ENCODE measurements at regions not wholly inside any gene's neighbourhood (a gene's known extent, or its start where the extent isn't known, plus 50 kb on each side); places are given as distances from the start of the nearest gene placed in this dataset.
"Not testable (repeated sequence)": the region's sequence is repeated elsewhere in the genome, so short reads cannot be mapped to it uniquely, and the experiment has no call there.

DNA sequence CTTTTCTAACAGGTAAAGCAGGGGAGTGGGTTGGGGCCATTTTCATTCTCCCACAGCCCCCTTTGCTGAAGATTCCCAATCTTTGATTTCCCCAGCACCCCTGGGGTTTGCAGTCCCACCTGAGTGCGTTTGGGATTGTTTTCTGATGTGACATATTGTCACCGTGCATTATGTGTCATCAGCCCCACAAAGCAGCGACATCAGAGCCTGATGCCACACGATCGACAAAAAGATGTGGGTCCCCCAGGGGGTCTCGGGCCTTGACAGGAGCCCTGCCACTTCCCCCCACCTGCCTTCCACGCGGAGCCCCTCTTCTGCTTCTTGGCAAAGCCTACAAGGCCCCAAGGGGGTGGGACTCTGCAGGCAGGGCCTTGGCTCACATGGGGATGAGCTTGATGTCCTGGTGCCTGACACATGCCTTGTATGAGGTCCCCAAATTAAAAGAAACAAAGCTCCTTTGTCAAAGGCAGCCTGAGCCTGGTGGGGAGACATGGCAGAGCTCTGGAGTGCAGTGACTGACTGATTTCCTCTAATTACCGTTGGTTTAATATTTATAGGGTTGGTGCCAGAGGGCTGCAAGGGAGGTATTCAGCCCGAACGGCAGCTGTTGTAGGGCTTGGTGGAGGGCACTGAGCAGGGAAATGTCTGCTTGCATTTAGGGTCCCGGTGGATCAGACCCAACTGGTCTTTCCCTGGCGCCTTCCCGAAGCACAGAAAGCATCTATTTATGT lies 149.2 kb downstream of the MIAT start:
- no peak for DNase-seq (ENCODE audit: low read depth)

DNA sequence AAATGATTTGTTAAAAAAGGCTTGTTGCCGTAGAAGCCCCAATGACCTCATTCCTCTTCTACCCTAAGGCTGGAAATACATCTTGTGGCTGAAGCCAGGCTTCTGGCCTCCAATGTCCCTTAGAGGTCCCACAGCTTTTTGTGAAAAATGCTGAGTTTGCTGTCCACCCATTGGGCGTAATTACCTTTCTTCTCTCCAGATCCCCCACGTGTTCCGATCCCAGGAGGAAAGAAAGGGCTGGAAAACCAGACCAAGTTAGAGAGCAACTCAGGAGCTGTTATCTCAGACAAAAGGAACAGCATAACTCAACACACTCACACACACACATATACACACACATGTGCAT lies 154.2 kb downstream of the MIAT start:
- no peak for DNase-seq (ENCODE audit: low read depth)

- DNase-seq (ENCODE audit: low read depth) = no peak
Observed at GRCh38 chr22:26812731-26813130, 155.3 kb downstream of the MIAT start.

DNA sequence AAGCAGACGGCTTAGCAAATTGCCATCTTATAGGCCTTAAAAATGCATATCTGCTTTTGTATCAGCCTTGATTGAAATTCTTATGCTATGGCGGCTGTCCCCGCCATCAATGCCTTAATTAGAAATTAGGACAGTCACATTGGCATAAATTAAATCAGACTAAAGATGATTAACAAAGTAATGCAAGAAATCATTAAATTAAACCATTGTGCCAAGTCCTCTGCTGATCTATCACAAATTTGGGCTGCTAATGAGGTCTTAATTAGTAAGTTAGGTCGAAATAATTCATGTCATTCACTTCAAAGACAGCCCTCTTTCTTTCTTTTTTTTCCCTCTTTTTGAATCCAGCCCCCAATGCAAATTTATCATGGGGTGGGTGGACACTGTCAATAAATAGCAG lies 159.3 kb downstream of the MIAT start:
- no peak for DNase-seq (ENCODE audit: low read depth)

GRCh38 chr22:26817926-26818325 lies 160.5 kb downstream of the MIAT start:
- DNase-seq (ENCODE audit: low read depth) = no peak

GRCh38 chr22:26821854-26822253 lies 164.5 kb downstream of the MIAT start:
- DNase-seq (ENCODE audit: low read depth) = no peak

DNA sequence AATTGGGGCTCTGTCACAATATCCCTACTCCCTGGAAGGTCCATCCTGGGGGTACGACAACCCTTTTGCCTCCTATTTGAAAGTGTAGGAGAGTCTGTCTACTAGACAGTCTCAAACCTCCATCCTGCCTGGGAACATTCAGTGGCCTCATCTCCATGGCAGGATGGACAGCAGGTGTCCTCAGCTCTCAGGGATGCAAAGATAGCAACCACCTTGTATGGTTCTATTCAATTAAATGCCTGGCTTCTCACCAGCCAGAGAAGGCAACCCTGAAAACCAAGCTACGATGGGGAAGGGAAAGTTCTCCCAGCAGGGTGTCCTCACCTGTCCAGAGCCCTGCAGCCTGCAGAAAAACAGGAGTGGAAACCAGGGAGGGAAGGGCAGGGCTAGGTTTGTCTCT lies 164.9 kb downstream of the MIAT start:
- DNase-seq (ENCODE audit: low read depth) = no peak

DNA sequence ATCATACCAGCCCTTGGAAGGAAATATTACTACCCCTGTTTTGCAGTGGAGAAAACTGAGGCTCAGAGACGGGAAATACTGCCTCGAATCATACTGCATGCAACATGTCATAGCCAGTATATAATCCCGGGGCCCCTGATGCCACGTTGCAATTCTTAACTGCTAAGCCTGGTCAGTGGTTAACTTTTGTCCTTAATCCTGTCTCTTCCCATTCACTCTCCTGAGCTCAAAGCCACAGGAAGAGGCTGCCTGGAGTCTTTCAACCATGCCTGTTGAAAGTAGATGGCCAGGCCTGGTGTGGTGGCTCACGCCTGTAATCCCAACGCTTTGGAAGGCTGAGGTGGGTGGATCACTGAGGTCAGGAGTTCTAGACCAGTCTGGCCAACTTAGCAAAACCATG lies 166.6 kb downstream of the MIAT start:
- DNase-seq (ENCODE audit: low read depth) = no peak

- DNase-seq (ENCODE audit: low read depth) = no peak
Observed at GRCh38 chr22:26825960-26826935, 168.9 kb downstream of the MIAT start.

DNA sequence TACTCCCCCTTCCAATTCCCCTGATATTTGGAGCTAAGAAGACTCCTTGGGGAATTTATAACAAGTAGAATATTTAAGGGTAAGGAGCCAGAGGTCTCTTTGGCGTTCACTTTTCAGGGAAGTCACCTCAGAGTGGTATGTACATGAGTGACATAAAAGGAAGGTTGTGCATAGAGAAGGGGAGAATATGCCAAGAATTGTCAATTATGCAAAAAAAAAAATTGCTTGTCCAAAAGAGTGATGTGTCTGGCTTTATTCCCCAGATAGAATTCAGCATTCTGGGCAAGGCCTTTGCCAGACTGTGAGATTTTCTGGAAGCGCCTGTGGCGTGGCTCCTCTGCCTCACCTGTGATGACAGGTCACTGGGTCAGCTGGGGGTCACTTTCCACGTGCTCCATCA lies 170.2 kb downstream of the MIAT start:
- no peak for DNase-seq (ENCODE audit: low read depth)

- DNase-seq (ENCODE audit: low read depth) = no peak
Observed at GRCh38 chr22:26828311-26828710, 170.9 kb downstream of the MIAT start.

DNA sequence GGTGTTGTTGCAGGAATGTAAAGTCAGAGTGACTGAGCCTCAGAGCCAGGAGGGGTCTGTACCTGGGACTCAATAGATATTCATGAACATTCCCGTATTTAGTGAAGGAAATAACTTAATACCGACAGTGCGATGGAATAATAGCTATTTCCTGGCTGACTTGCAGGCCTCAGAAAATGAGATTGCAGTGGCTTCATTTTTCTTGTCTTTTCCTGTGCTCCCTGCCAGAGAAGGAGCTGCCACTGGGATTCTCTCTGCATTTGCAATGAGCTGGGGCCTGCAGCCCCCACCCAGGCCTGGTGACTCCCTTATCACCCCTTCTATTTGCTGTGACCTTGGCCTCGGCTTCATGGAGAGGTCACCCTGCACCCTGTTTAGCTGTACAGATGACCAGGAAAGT lies 173.4 kb downstream of the MIAT start:
- DNase-seq (ENCODE audit: low read depth) = no peak

- DNase-seq (ENCODE audit: low read depth) = no peak
Observed at GRCh38 chr22:26835023-26835422, 177.6 kb downstream of the MIAT start.

GRCh38 chr22:26835929-26836528 lies 178.6 kb downstream of the MIAT start:
- peak; percentile 28 for DNase-seq (ENCODE audit: low read depth)

GRCh38 chr22:26837784-26838470 lies 180.5 kb downstream of the MIAT start:
- no peak for DNase-seq (ENCODE audit: low read depth)

GRCh38 chr22:26838471-26838825 lies 181.1 kb downstream of the MIAT start:
- no peak for DNase-seq (ENCODE audit: low read depth)

DNA sequence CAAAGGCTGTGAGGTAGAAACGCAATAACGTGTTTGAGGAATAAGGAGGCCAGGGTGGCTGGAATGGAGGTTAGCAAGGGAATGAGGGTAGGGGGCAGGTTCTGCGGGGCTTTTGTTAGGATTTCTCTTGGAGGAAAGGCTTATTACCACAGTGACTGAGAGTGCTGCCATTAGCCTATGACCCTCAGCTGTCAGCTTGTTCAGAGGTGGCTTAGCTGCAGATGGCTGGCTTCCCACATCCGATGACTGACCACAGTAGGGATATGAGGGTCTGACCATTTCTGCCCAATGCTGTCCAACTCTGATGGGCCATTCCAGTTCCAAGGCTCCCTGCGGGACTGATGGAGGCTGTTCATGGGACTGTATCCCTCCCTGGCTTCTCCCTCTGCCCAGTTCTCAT lies 181.8 kb downstream of the MIAT start:
- no peak for DNase-seq (ENCODE audit: low read depth)

DNA sequence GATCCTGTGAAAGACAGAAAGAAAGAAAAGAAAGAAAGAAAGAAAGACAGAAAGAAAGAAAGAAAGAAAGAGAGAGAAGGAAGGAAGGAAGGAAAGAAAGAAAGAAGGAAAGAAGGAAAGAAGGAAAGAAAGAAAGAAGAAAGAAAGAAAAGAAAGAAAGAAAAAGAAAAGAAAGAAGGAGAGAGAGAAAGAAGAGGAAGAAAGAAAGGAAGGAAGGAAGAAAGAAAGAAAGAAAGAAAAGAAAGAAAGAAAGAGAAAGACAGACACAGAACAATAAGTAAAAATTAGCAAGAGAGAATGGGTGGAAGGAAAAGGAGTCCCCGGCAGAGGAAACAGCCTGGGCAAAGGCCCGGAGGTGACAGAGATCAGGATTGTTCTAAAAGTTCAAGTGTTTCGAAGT lies 183.4 kb downstream of the MIAT start:
- DNase-seq (ENCODE audit: low read depth) = not testable (repeated sequence)

DNA sequence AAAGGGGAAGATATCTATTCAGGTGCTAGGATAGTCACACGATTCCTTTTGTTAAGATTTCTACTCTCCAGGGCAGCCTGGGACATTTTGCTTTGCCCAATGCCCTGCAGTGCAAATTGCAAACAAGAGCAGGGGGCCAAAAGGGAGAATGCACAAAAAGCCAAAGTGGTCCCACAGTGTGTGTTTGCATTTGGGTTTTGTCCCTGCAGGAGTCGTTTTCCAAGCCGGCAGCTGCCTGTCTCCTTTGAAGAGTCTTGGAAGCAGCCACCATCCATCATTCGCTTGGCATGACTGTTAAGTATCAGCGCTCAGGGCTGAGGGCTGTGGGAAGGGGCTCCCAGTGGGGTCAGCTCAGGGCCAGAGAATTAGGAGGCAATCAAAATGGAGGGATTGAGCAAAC lies 184.7 kb downstream of the MIAT start:
- no peak for DNase-seq (ENCODE audit: low read depth)

GRCh38 chr22:26845021-26845743 lies 187.8 kb downstream of the MIAT start:
- DNase-seq (ENCODE audit: low read depth) = no peak

DNA sequence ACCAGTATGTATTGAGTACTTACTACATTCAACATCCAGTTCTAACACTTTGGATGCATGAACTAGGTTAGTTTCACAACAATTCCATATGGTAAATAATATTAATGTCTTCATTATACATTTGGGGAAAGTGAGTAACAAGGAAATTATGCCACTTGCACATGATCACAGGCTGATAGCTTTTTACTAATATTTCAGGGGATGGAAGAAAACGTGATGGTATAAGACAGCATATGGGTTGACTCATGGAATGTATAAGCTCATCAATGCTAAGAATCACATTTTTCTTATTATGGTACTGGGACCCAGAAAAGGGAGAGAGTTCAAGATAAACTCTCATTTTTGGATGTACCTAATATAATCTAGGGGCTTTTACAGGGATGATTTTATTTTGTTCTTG lies 188.7 kb downstream of the MIAT start:
- no peak for DNase-seq (ENCODE audit: low read depth)

DNA sequence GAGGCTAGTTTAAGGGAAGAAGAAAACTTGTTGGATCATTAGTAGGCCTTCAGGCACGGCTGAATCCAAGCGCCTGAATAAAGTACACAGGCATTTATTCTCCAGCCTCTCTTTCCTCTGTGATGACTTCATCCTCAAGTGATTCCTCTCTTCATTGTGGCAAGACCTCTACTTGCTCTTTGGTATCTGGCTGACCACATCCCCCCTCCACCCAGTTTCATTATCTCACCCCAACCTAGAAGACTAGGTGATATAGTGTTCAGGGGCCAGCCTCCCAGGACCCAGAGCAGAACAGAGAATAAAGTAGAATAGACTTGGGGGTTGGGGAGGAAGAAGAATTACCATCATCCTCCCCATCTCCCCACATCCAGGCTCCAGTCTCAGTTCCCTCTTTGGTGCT lies 189.3 kb downstream of the MIAT start:
- no peak for DNase-seq (ENCODE audit: low read depth)

All from activated T-cell treated with anti-CD3 and anti-CD28 coated beads for 24 hours (primary cell).